ENCODE measurements at regions not wholly inside any gene's neighbourhood (a gene's known extent, or its start where the extent isn't known, plus 50 kb on each side); places are given as distances from the start of the nearest gene placed in this dataset.

- TF ChIP-seq, protein P1, sequence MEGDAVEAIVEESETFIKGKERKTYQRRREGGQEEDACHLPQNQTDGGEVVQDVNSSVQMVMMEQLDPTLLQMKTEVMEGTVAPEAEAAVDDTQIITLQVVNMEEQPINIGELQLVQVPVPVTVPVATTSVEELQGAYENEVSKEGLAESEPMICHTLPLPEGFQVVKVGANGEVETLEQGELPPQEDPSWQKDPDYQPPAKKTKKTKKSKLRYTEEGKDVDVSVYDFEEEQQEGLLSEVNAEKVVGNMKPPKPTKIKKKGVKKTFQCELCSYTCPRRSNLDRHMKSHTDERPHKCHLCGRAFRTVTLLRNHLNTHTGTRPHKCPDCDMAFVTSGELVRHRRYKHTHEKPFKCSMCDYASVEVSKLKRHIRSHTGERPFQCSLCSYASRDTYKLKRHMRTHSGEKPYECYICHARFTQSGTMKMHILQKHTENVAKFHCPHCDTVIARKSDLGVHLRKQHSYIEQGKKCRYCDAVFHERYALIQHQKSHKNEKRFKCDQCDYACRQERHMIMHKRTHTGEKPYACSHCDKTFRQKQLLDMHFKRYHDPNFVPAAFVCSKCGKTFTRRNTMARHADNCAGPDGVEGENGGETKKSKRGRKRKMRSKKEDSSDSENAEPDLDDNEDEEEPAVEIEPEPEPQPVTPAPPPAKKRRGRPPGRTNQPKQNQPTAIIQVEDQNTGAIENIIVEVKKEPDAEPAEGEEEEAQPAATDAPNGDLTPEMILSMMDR (conservative IDR thresholded peaks at IDR 0.05), result no peak
- no peak for TF ChIP-seq ZFX (IDR thresholded peaks at IDR 0.05)
Observed at GRCh38 chr20:48525400-48525799, 302.4 kb downstream of the PREX1 start.

All from C4-2B (cell line).